ENCODE measurements at regions not wholly inside any gene's neighbourhood (a gene's known extent, or its start where the extent isn't known, plus 50 kb on each side); places are given as distances from the start of the nearest gene placed in this dataset.

- TF ChIP-seq EZH2phosphoT487 (IDR thresholded peaks at IDR 0.05; ENCODE audit: borderline replicate concordance) (no peak), CTCF (conservative IDR thresholded peaks at IDR 0.05; ENCODE audit: low read length) (no peak)
Measured at GRCh38 chr5:175088963-175089362, 355.0 kb downstream of the DRD1 start.
